CD14-positive monocyte (primary cell): ENCODE measurements at regions not wholly inside any gene's neighbourhood (a gene's known extent, or its start where the extent isn't known, plus 50 kb on each side); places are given as distances from the start of the nearest gene placed in this dataset.

Source experiments
- DNase-seq, 3 donors: peaks; one replicate each; pipeline ENCODE4 v3.0.0-alpha.2; 2011 to 2022
- H2AFZ ChIP-seq: 2 replicates; pipeline ENCODE4 v1.6.0; 2012; ENCODE audit warnings: mild to moderate bottlenecking, low read depth, low read length, inconsistent platforms; ENCODE audit not compliant: insufficient read depth, poor library complexity, severe bottlenecking
- H3K27ac ChIP-seq, 2 donors: 1 replicate in 1 of 2; 2 replicates in 1 of 2; pipeline ENCODE4 v1.5.1; 2012 to 2013; ENCODE audit warnings: low read length in 2 of 2, control low read depth in 1 of 2, inconsistent platforms in 1 of 2, low read depth in 1 of 2, mild to moderate bottlenecking in 1 of 2
- H3K27me3 ChIP-seq, 2 donors: one replicate each; pipeline versions ENCODE4 v1.6.0 to v1.6.1; 2011 to 2013; ENCODE audit warnings: low read length in 2 of 2; ENCODE audit not compliant: control insufficient read depth in 2 of 2, insufficient read depth in 2 of 2
- H3K36me3 ChIP-seq, 2 donors: replicated peaks in 1 of 2; 1 replicate in 1 of 2; 2 replicates in 1 of 2; pipeline versions ENCODE4 v1.5.1 to v1.6.1; 2012 to 2013; ENCODE audit warnings: low read length in 2 of 2, control low read depth in 1 of 2, inconsistent platforms in 1 of 2, mild to moderate bottlenecking in 1 of 2; ENCODE audit not compliant: insufficient read depth in 2 of 2, control insufficient read depth in 1 of 2
- H3K4me1 ChIP-seq, 2 donors: 1 replicate in 1 of 2; 2 replicates in 1 of 2; pipeline versions ENCODE4 v1.5.1 to v1.6.1; 2012 to 2013; ENCODE audit warnings: low read length in 2 of 2, control low read depth in 1 of 2, inconsistent platforms in 1 of 2, mild to moderate bottlenecking in 1 of 2, moderate library complexity in 1 of 2; ENCODE audit not compliant: insufficient read depth in 2 of 2, control insufficient read depth in 1 of 2
- H3K4me2 ChIP-seq: replicated peaks from 2 replicates; pipeline ENCODE3; 2012; ENCODE audit warnings: low read length, moderate library complexity, mild to moderate bottlenecking; ENCODE audit not compliant: poor library complexity, severe bottlenecking; ENCODE audit errors: extremely low read depth
- H3K4me3 ChIP-seq, 3 experiments: fragments of 200-600 bp in 1 of 3; sonication (generic) in 1 of 3; replicated peaks in 1 of 3; 1 replicate in 2 of 3; 2 replicates in 1 of 3; pipeline ENCODE4 v1.5.1; 2011 to 2013; ENCODE audit warnings: low read length in 3 of 3, mild to moderate bottlenecking in 3 of 3, control low read depth in 2 of 3, low read depth in 2 of 3, inconsistent platforms in 1 of 3, moderate library complexity in 1 of 3
- H3K79me2 ChIP-seq: 2 replicates; pipeline ENCODE4 v1.6.0; 2012; ENCODE audit warnings: mild to moderate bottlenecking, control low read depth, inconsistent platforms, low read length, moderate library complexity; ENCODE audit not compliant: insufficient read depth
- H3K9ac ChIP-seq: 2 replicates; pipeline ENCODE4 v1.6.0; 2017; ENCODE audit warnings: low read length, mild to moderate bottlenecking; ENCODE audit not compliant: insufficient read depth, poor library complexity, severe bottlenecking
- H3K9me3 ChIP-seq, 2 donors: replicated peaks in 1 of 2; 1 replicate in 1 of 2; 2 replicates in 1 of 2; pipeline versions ENCODE4 v1.5.1 to v1.6.1; 2012 to 2013; ENCODE audit warnings: low read length in 2 of 2, control low read depth in 1 of 2; ENCODE audit not compliant: control insufficient read depth in 1 of 2, insufficient read depth in 1 of 2
- H4K20me1 ChIP-seq: 2 replicates; pipeline ENCODE4 v1.6.0; 2012; ENCODE audit warnings: mild to moderate bottlenecking, low read length, control low read depth, moderate library complexity; ENCODE audit not compliant: insufficient read depth
- H3K27ac Mint-ChIP-seq, 7 donors: one replicate each; pipeline ENCODE4 v1.8.0; 2020; ENCODE audit warnings: mild to moderate bottlenecking in 7 of 7, mixed read lengths in 7 of 7, moderate library complexity in 6 of 7, inconsistent platforms in 2 of 7
- H3K27me3 Mint-ChIP-seq, 3 donors: one replicate each; pipeline ENCODE4 v1.8.0; 2021 to 2022; ENCODE audit warnings: low read depth in 3 of 3, mild to moderate bottlenecking in 3 of 3, mixed read lengths in 3 of 3, moderate library complexity in 3 of 3, inconsistent platforms in 1 of 3
- H3K36me3 Mint-ChIP-seq, 2 donors: one replicate each; pipeline ENCODE4 v1.8.0; 2020; ENCODE audit warnings: mixed read lengths in 2 of 2, inconsistent platforms in 1 of 2, mild to moderate bottlenecking in 1 of 2
- H3K4me1 Mint-ChIP-seq: one replicate; pipeline ENCODE4 v1.8.0; 2020; ENCODE audit warnings: mild to moderate bottlenecking, mixed read lengths
- H3K4me3 Mint-ChIP-seq, 2 donors: one replicate each; pipeline ENCODE4 v1.8.0; 2020; ENCODE audit warnings: mild to moderate bottlenecking in 2 of 2, mixed read lengths in 2 of 2, moderate library complexity in 1 of 2
- H3K9me3 Mint-ChIP-seq, 7 donors: one replicate each; pipeline ENCODE4 v1.8.0; 2020 to 2022; ENCODE audit warnings: mixed read lengths in 7 of 7, mild to moderate bottlenecking in 6 of 7, moderate library complexity in 6 of 7, inconsistent platforms in 2 of 7
- WGBS: methylation state at CpG from one replicate; pipeline ENCODE4 v1.1.5; 2013; ENCODE audit warnings: missing lambda C conversion rate; ENCODE audit not compliant: insufficient coverage; 5-methylcytosine and 5-hydroxymethylcytosine counted together
- intact Hi-C, 2 donors: fragments of 100-400 bp; cut with micrococcal nuclease; formaldehyde crosslinking; loops; one replicate each; pipeline versions ENCODE4 v1.15.0 to v1.15.1; 2023
- TF ChIP-seq, protein P1 (sequence below): fragments of 200-600 bp; IDR thresholded peaks from one replicate; pipeline ENCODE4 v1.8.0; 2022; ENCODE audit warnings: antibody characterized with exemption, mild to moderate bottlenecking

DNA sequence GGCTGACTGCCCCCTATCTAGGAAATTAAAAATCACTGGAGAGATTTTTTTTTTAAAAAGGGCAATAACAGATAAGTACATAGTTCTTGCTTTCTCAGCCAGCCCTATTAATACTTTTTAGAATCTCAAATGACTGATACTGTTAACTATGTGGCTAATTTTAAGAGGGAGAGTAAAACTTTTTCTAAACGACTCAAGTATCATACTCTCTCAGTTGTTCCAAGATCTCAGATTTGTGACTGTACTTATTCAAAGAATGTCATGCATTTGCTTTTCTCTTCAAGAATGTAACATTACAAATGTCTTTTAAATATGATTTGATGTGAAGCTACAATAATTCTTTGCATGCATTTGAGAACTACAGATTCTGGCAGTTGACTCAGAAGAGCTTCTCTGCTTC is 55.4 kb upstream of the RAB11FIP2 start:
- H3K79me2 ChIP-seq: no peaks in the 10 kb centered on the region
- no peak overlapping the region for H3K9ac ChIP-seq
- DNase-seq: no peak
- no peaks in the 10 kb centered on the region for H3K9me3 ChIP-seq
- intact Hi-C loops: no loop called here
- Mint-ChIP-seq H3K27me3 (peaks cover 0 to 3% (median 0%) of the 10 kb centered on the region in 3 donors), H3K4me1 (no peaks in the 10 kb centered on the region), H3K36me3 (no peaks in the 10 kb centered on the region), H3K27ac (no peak overlapping the region), H3K9me3 (peaks cover 0 to 3% (median 0%) of the 10 kb centered on the region in 7 donors), H3K4me3 (no peak overlapping the region)
- no peaks in the 10 kb centered on the region for H3K36me3 ChIP-seq
- H2AFZ ChIP-seq: no peak overlapping the region
- no CpG with 5 or more reads among the region's 1 CpG for WGBS
- H3K4me1 ChIP-seq: no peaks in the 10 kb centered on the region
- no peak overlapping the region for H3K27ac ChIP-seq
- H3K4me3 ChIP-seq: no peak overlapping the region
- TF ChIP-seq, protein P1, sequence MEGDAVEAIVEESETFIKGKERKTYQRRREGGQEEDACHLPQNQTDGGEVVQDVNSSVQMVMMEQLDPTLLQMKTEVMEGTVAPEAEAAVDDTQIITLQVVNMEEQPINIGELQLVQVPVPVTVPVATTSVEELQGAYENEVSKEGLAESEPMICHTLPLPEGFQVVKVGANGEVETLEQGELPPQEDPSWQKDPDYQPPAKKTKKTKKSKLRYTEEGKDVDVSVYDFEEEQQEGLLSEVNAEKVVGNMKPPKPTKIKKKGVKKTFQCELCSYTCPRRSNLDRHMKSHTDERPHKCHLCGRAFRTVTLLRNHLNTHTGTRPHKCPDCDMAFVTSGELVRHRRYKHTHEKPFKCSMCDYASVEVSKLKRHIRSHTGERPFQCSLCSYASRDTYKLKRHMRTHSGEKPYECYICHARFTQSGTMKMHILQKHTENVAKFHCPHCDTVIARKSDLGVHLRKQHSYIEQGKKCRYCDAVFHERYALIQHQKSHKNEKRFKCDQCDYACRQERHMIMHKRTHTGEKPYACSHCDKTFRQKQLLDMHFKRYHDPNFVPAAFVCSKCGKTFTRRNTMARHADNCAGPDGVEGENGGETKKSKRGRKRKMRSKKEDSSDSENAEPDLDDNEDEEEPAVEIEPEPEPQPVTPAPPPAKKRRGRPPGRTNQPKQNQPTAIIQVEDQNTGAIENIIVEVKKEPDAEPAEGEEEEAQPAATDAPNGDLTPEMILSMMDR: no peak
- peaks cover 0 to 2% of the 10 kb centered on the region in 2 donors for H3K27me3 ChIP-seq
- H3K4me2 ChIP-seq: no peak overlapping the region
- no peaks in the 10 kb centered on the region for H4K20me1 ChIP-seq

GRCh38 chr10:118101501-118101900 is 54.8 kb upstream of the RAB11FIP2 start:
- no peak overlapping the region for H3K27ac Mint-ChIP-seq

More at GRCh38 chr10:118101501-118101900, 54.8 kb upstream of the RAB11FIP2 start:
- Histone ChIP-seq H3K4me3 (no peak overlapping the region), H3K27ac (no peak overlapping the region), H3K36me3 (no peaks in the 10 kb centered on the region), H4K20me1 (no peaks in the 10 kb centered on the region), H3K9me3 (no peaks in the 10 kb centered on the region), H3K4me1 (no peaks in the 10 kb centered on the region), H3K4me2 (no peak overlapping the region), H2AFZ (no peak overlapping the region), H3K9ac (no peak overlapping the region), H3K79me2 (no peaks in the 10 kb centered on the region), H3K27me3 (peaks cover 0 to 2% of the 10 kb centered on the region in 2 donors)
- WGBS: no CpG with 5 or more reads among the region's 3 CpGs
- H3K36me3 Mint-ChIP-seq: no peaks in the 10 kb centered on the region
- peaks cover 0 to 2% (median 0%) of the 10 kb centered on the region in 3 donors for H3K27me3 Mint-ChIP-seq
- TF ChIP-seq, protein P1: no peak
- intact Hi-C loops: no loop called here
- no peak for DNase-seq
- peaks cover 0 to 1% (median 0%) of the 10 kb centered on the region in 7 donors for H3K9me3 Mint-ChIP-seq
- H3K4me1 Mint-ChIP-seq: no peaks in the 10 kb centered on the region
- H3K4me3 Mint-ChIP-seq: no peak overlapping the region
